Esophagus muscularis mucosa (tissue), 3 donors: ENCODE measurements at regions not wholly inside any gene's neighbourhood (a gene's known extent, or its start where the extent isn't known, plus 50 kb on each side); places are given as distances from the start of the nearest gene placed in this dataset.

ENCODE experiments used
- CTCF ChIP-seq, 3 experiments: fragments of 200-600 bp in 2 of 3; fragments of 450-650 bp in 1 of 3; sonication (generic) in 2 of 3; IDR thresholded peaks; one replicate each; pipeline ENCODE4 v1.5.1; 2017 to 2019; ENCODE audit warnings: antibody characterized with exemption in 3 of 3, mild to moderate bottlenecking in 2 of 3, moderate library complexity in 1 of 3
- POLR2A ChIP-seq: fragments of 450-650 bp; IDR thresholded peaks from one replicate; pipeline ENCODE4 v1.6.1; 2017; ENCODE audit warnings: antibody characterized with exemption, moderate library complexity, mild to moderate bottlenecking, low read depth

GRCh38 chr19:28521614-28522544 lies 691.1 kb downstream of the UQCRFS1 start:
- TF ChIP-seq CTCF (IDR thresholded peaks at IDR 0.05) = no peak
- TF ChIP-seq POLR2A = no peak
